Esophagus squamous epithelium (tissue), 4 donors: ENCODE measurements at regions not wholly inside any gene's neighbourhood (a gene's known extent, or its start where the extent isn't known, plus 50 kb on each side); places are given as distances from the start of the nearest gene placed in this dataset.

Experiments used
- CTCF ChIP-seq, 6 experiments: fragments of 450-650 bp in 4 of 6; fragments of 200-600 bp in 2 of 6; sonication (generic) in 2 of 6; IDR thresholded peaks; one replicate each; pipeline ENCODE4 v1.5.1; 2016 to 2019; ENCODE audit warnings: antibody characterized with exemption in 6 of 6, mild to moderate bottlenecking in 4 of 6, moderate library complexity in 4 of 6
- POLR2A ChIP-seq, 4 donors: fragments of 450-650 bp; IDR thresholded peaks; one replicate each; pipeline ENCODE4 v1.6.1; 2017; ENCODE audit warnings: antibody characterized with exemption in 4 of 4, mild to moderate bottlenecking in 4 of 4, moderate library complexity in 3 of 4

DNA sequence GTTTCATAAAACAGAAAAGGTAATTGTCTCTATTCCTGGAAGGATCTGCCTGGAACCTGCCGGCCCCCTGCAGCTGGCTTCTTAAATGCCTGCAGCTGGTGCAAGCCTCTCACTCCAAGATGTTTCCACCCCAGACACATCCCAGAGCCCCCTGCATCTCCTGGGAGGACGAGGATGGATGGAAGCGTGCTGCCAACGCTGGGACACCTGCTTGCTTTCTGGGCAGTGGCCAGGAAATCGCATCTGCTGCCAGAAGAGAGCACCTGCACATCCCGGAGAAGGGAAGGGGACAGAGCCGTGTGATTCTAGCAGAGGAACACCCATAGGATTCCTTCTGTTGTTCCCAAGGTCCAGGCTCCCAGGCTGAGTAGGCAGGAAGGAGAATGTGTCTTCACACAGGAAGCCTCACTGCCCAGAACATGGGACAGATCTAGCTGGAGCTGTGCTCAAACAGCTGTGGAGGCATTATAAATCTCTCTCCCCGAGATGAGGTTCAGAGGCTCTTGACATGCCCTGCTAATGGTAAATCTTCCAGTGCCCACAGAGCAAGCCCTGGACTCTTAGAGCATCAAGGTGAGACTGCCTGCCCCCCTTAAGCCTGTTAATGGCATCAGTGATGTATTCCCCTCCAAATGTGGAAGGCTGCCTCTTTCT, 138.8 kb upstream of the MAP1LC3B2 start:
- TF ChIP-seq POLR2A (IDR thresholded peaks at IDR 0.05), result no peak
- TF ChIP-seq CTCF (IDR thresholded peaks at IDR 0.05), result no peak
